NCI-H2196 (cell line): ENCODE measurements at regions not wholly inside any gene's neighbourhood (a gene's known extent, or its start where the extent isn't known, plus 50 kb on each side); places are given as distances from the start of the nearest gene placed in this dataset.

ENCODE experiments used
- DNase-seq: peaks from one replicate; lab custom pipeline; 2025; ENCODE audit not compliant: unreplicated experiment; lab: John Stamatoyannopoulos, UW

DNA sequence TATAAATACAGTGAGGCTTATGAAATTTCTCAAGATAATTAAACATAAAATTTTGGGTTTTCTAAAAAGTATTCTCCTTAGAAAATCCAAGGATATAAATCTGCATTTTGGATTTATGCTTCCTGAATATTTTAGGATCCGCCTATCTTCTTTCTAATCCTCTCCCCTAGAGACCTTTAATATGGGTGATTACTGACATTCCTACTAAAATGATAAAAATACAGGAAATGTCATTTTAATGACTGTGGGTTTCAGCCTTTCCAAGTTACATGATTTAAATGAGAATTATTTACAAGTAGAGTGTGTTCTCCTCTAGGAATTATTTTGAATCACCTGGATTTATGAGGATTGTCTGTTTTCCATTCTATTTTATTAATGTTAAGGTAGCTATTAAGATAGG, 150.4 kb downstream of the C7orf25 start:
- DNase-seq, result no peak

GRCh38 chr7:42758124-42758523, 153.7 kb downstream of the C7orf25 start:
- no peak for DNase-seq

DNA sequence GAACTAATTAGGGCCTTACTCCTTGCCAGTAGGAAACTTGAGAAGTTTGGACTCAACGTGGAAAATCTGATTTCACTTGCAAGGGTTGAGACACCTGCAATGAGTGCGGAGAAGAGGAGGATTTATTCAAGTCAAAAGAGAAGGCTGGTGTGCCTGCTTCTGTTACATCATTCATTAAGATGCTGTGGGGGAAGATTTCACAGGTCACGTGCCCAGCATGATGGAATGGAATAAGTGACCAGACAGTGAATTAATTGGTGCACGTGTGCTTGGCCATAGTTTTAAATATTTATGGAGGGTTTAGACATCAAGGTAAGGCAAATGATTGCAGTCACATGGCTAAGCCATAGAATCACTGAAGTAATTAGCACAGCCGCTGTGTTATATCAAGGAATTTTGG, 155.0 kb downstream of the C7orf25 start:
- DNase-seq, result no peak

GRCh38 chr7:42753811-42754363, 158.0 kb downstream of the C7orf25 start:
- no peak for DNase-seq

GRCh38 chr7:42753367-42753766, 158.5 kb downstream of the C7orf25 start:
- no peak for DNase-seq

GRCh38 chr7:42750172-42750571, 161.7 kb downstream of the C7orf25 start:
- no peak for DNase-seq

GRCh38 chr7:42747044-42747443, 164.8 kb downstream of the C7orf25 start:
- no peak for DNase-seq

DNA sequence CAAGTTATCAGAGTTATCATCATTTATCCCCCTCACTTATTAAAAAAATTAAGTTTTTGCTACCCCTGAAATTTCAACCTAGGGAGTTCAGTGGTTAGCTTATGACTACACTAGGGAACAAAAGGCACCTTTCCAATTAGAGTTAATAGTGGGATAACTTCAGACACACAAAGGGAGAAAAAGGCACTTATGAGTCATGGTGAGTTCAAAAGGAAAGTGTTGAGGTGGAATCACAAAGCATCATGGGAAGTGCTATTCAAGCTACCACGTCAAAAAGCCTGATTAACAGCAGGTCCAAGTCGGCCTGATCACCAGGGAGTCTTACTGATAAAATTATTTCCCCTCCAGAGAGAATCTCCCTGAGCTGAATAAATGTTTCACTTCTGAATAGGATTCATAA, 165.7 kb downstream of the C7orf25 start:
- no peak for DNase-seq

GRCh38 chr7:42745357-42746059, 166.4 kb downstream of the C7orf25 start:
- no peak for DNase-seq

DNA sequence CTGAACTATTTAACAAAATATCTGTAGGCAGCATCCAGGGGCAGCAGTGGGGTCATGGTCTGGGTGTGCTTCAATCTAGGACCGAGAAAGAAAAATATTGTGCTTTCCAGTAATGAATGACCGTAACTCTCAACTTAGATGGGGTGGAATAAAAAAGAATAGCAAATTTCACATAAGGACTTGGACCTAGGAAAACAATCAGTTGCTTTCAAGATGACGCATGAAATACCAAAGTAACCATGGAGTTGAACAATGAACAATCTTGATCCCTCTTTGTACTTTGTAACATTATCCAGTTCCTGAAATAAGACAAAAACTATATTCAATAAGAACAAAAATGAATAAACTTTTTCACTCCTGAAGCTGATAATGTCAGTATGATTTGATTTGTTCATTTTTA, 167.1 kb downstream of the C7orf25 start:
- no peak for DNase-seq

DNA sequence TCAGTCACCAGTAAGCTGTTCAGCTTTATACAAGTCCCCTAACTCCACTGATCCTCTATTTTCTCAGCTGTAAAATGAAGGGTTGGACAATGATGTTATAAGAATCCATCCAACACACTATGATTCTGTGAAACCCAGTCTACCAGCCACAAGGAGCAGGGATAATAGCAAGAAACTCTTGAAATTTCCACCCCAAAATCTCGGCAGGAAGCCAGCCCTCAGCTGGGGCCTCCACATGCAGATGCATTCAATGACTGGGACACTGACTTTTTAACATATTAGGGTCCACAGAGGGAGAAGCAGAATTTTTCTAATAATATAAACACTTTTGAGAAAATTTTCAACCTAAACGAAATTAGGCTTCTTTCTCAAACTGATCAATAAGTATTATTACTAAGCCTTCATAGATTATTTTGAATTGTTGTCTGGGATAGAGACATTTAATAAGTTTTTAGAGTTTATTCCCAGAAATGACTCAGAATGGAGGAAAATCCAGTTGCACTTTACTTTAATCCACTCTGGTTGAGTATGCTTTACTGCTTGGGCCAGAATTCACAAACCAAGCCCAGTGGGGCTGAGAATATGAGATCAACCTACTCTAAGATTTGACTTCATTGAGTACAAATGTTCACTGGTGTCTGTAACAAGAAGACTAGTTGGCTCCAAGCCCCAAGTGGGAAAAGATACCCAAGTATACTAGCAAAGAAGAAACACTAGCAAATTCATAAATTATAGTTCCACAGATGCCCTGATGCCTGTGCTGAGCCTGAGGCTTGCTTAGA, 168.6 kb downstream of the C7orf25 start:
- no peak for DNase-seq

DNA sequence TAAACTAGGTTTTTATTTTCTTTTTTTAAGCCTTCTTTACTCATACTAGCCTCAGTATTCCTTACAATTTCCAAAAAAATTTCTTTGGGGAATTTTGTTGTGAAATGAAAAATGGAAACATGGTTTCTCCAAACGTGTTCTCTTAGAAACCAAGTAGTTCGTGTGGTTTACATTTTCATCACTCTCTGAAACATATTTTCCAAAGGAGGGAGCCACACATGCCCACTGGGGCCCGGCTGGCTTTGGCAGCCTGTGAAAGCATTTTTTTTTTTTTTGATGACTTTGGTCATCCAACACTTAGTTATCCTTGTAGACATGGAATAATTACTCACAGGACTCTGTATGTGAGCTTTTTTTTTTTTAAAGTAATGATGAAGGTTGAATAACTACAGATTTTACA, 169.6 kb downstream of the C7orf25 start:
- DNase-seq, result no peak

DNA sequence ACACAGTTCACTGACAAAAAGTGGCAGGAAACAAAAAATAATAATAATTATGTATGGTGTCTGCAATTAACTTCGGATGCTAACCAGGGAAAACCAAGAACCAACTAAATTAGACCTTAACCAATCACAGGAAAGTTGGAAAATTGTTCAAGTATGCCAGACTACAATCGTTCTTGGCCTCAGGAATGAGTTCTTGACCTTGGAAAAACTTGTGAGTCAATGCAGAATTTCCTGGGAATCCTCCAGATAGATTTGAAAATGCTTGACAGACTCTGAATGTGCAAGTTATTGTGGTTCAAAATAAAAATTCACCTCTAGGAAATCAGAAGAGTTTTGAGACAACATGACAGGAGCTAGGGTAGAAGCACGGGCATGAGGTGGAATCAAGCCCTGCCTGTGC, 171.5 kb downstream of the C7orf25 start:
- DNase-seq, result no peak

GRCh38 chr7:42739638-42740037, 172.2 kb downstream of the C7orf25 start:
- DNase-seq, result no peak

DNA sequence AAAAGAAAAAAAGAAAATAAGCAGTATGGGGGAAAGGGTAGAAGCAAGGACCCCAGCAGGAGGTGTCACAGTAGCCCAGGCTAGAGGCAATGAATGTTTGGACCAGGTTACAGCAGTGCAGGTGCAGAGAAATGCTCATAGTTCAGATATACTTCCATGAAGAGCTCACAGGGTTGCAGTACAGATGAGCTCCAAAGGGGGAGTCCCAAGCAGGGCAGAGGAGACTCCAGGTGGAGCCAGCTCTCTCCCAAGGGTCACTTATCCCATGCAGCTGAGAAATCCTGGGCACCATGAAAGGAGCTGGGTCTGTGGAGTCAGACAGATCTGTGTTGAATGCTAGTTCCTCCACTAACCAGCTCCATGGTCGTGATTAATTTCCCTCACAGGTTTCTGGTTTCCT, 174.9 kb downstream of the C7orf25 start:
- no peak for DNase-seq

DNA sequence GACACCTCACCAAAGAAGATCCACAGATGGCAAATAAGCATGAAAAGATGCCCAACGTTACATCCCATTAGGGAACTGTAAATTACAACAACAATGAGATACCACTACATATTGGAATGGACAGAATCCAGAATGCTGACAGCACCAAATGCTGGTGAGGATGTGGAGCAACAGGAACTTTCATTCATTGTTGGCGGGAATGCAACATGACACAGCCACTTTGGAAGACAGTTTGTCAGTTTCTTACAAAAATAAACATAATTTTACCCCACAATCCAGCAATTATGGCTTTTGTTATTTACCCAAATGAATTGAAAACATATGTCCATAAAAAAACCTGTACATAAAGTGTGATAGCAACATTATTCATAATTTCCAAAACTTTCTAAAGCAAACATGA, 176.8 kb downstream of the C7orf25 start:
- DNase-seq, result no peak

DNA sequence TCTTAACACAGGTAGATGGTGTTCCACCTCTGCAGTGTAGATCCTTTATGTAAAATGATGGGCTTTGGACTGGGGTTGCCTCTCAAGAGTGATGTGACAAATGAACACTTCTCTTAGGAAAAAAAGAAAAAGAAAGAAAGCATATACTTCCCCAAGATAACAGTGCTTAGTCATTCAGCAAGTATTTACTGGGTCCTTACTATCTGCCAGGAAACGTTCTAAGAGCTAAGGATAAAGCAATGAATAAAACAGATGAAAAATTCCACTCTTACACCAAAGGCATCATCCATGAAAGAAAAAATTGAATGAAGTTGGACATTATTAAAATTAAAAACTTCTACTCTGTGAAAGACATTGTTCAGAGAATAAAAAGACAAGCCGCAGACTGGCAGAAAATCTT, 177.3 kb downstream of the C7orf25 start:
- DNase-seq, result no peak

DNA sequence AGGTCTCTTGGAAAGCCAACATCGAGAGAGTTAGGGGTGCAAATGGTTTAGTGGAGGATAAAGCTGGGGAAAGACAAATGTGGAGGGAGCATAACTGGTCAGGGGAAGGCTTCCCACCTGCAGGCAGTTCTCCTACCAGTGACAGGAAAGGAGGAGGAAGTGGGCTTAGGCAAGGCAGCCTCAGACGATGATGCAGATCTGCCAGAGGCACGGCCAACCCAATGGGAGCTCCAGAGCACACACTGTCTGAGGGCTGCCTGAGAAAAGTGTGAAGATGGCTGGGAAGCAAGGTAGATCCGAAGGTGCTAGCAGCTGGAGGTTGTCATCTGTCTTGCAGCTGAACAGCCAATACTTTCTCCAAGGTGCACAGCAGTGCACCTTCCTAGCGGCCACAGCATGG, 178.8 kb downstream of the C7orf25 start:
- DNase-seq, result no peak

DNA sequence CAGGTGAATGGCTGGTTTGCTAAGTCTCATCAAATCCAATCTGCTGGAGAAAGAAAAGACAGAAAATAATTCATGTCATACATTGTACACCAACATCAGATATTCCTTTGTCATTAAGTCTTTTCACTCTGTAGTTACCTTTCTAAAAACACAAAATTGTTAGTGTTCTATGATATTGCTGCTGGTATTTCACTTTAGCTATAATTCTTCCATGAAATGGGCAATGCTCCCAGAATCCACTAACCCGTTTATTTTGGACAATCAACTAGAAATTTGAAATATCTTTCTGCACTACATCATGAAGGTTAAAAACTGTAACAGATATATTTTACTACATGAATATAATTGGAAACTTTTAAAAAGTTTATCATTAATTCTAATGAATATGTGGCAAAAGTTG, 181.3 kb downstream of the C7orf25 start:
- no peak for DNase-seq

GRCh38 chr7:42729053-42729765, 182.7 kb downstream of the C7orf25 start:
- no peak for DNase-seq

DNA sequence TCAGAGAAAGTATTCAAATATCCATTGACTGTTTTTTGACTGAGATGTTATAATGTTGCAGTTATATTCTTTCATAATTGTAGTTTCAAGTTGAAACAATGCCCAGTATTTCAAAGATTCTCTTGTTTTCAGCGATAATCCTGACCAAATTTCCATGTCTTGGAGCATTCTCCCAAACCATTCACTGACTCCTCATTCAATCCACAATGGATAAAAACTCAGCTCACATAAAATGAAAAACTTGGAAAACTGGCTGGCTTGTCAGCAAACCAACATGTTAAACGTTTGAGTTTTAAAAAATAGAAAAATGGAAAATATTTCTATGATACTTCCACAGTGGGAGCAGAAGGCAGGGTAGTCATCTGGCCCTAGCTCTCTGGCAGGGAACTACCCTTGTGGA, 184.4 kb downstream of the C7orf25 start:
- DNase-seq, result no peak
